Stimulated activated CD4-positive, alpha-beta T cell treated with anti-CD3 and anti-CD28 coated beads, Interleukin-1b, Interleukin-23, amount 100 ng/mL, for 24 hours (primary cell): ENCODE measurements at regions not wholly inside any gene's neighbourhood (a gene's known extent, or its start where the extent isn't known, plus 50 kb on each side); places are given as distances from the start of the nearest gene placed in this dataset.
"Not testable (repeated sequence)": the region's sequence is repeated elsewhere in the genome, so short reads cannot be mapped to it uniquely, and the experiment has no call there.

ENCODE experiments used
- DNase-seq, 4 experiments: peaks; one replicate each; pipeline ENCODE4 v3.0.0-alpha.2; 2020; ENCODE audit warnings: low read depth in 4 of 4, low spot score in 1 of 4

DNA sequence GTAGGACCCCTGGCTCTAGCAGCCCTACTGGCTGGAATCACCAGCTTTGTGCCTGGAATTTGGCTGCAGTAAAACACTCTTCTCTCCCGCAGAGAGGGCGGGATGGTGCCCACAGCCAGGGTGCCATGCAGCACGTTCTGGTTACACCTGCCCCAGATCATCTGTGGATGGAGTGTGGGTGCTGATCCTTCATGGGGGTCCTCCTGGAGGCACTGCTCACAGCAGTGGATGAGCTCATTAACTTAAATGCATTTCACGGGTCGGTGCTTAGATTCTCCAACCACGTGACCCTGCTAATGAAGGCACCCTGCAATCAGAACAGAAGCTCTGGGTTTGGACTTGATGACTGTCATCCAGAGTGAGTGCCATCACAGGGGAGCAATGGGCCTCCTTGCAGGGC is 138.6 kb upstream of the AFDN start:
- no peak for DNase-seq

DNA sequence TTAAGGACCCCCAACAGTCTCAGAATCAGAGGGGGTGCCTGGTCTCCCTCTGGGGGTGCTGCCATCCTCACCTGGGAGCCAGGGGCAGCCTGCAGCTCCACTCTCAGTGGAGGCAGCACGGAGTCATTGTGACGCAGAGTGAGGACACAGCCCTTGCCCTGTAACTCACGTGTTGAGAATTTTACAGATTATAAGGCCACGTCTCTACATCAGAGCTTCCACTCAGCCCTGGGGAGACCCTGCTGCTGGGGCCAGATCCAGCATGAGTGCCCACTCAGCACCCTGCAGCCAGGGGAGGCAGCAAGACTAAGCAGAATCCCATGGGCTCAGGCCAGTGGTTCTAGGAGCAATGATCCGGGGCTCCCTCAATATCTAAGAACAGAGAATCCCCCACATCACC is 137.4 kb upstream of the AFDN start:
- DNase-seq = no peak

DNA sequence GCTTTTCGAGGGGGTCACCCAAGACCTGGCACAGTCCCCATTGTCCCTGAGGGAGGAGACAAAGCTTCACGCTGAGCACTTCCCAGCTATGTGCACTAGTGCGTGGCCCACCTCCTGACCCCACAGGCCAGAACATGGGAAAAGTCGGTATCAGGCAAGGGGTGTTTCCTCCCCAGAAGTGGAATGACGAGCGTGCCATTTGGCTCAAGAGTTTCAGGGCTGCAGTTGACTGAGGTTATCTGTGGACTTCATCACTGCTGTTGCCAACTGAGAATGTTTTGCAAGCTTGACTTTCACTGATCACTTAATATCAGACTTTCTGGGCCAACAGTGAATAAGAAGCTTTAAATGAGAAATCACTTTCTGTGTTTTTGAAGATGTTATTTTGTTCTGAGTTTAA is 137.0 kb upstream of the AFDN start:
- no peak for DNase-seq

DNA sequence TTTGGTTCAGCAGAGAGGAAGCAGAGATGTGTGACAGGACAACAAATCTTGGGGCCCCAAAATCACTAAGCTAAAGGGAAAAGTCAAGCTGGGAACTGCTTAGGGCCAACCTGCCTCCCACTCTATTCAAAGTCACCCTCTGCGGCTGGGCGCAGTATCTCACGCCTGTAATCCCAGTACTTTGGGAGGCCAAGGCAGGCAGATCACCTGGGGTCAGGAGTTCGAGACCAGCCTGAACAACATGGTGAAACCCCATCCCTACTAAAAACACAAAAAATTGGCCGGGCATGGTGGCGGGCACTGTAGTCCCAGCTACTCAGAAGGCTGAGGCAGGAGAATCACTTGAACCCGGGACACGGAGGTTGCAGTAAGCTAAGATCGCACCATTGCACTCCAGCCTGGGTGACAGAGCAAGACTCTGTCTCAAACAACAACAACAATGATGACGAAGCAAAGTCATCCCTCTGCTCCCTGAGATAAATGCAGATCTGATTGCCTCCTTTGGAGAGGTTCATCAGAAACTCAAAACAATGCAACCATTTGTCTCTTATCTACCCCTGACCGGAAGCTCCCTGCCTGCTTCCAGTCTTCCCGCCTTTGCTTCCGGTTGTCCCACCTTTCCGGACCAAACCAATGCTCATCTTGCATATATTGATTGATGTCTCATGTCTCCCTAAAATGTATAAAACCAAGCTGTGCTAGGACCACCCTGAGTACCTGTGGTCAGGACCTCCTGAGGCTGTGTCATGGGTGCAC is 136.4 kb upstream of the AFDN start:
- DNase-seq = not testable (repeated sequence)

DNA sequence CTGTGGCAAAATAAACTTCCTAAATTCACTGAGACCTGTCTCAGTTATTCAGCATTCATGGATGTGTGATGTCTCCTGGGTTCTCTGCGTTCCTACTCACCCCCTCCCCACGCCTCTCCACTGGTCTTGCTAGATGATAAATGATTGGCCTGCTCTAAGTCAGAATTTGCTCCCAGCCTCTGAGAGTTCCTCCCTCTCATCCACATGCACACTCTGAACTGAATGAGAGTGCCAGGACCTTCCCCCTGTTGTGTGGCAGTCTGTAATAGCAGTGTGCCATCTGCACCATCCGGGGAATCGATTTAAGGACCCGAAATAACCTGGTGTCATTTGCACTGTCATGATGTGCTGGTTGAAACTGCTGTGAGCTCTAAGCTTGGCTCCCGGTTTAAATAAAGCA is 135.8 kb upstream of the AFDN start:
- DNase-seq = no peak

DNA sequence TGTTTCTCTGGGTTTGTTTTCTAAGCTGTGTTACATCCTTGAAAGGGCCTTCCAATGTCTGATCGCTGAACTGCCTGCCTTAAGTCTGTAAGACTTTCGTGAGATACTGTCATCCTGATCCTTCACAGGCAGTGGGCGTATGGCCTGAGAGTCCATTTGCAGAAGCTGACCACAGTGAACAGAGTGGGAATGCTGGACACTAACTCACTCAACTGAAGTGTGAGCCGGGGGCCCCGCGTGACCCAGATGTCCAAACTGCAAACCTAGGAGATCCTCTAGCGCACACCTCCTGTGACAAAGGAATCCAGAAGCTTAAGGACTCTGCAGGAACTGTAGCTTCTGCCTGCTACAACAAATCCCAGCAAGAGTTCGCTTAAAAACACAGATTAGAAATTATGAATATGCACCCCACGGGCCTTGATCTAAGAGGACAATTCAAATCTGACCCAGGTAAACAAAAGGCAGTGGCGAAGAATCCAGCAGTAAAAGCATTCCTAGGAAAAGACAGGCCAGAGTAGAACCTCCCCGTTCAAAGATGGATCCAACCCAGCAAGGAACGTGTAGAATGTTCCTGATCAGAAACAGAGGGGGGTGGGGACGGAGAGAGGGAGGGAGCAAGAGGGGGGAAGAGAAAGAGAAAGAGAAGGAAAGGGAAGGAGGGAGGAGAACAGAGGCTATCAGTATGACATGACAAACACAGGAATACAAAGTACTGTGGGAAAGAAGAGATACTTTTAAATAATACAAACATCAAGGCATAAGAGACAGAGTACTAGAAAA is 135.0 kb upstream of the AFDN start:
- DNase-seq = no peak

DNA sequence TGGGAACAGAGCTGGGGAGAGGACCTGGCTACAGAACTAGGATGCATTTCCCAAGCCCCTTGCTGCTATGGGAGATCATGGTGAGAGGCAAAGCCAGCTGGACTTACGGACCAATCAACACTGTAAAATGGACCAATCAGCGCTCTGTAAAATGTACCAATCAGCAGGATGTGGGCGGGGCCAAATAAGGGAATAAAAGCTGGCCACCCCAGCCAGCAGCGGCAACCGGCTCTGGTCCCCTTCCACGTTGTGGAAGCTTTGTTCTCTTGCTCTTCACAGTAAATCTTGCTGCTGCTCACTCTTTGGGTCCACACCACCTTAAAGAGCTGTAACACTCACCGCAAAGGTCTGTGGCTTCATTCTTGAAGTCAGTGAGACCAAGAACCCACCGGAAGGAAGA is 133.2 kb upstream of the AFDN start:
- DNase-seq = not testable (repeated sequence)

DNA sequence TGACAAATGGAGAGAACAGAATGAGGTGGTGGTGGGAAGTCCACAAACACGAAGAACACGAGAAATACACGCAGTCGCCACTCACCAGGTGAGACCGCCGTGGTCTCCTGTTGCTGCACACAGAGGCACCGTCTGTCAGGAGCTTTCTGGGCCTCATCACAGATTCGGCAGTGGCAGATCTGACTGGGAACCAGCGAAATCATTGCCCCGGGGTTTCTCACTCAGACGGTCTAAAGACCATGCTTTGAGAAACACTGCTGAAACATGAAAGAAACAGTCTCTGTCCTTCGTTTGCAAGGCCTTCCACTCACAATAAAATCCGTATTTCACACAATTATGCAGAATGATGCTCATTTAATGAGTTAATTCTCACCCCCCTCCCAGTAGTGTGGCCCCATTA is 130.9 kb upstream of the AFDN start:
- DNase-seq = no peak

DNA sequence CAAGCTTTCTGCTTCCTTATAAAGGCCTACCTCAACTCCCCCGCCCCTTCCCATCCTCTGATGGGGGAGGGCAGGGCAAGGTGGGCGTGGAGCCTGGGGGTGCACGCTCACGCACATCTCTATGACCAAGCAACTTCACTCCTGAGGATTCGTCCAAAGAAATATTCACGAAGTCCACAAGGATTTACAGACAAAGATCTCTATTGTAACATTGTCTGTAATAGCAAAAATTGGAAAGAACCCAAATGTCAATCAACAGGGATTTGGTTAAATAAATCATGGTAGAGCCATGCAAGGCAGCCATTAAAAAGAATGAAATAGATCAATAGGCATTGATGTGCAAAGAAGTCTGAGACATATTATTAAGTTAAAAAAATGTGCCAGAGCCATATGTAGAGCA is 130.4 kb upstream of the AFDN start:
- no peak for DNase-seq

DNA sequence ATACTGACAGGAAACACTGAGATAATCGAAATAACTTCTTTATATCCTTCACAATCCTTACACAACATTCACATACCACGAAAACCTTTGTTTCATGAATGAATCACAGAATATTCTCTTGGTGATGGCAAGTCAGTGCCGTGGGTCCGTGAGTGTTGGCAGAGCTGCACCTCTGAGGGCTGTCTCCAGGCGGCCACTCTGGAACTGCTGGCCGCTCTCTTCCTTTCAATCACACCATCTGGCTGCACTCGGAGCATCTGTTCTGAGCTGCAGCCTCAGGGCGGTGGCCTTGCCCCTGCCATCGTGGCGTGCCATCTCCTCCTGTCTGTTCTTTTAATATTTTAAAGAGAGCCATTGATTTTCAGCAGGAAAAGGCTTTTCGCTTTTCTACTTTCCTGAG is 129.4 kb upstream of the AFDN start:
- no peak for DNase-seq

DNA sequence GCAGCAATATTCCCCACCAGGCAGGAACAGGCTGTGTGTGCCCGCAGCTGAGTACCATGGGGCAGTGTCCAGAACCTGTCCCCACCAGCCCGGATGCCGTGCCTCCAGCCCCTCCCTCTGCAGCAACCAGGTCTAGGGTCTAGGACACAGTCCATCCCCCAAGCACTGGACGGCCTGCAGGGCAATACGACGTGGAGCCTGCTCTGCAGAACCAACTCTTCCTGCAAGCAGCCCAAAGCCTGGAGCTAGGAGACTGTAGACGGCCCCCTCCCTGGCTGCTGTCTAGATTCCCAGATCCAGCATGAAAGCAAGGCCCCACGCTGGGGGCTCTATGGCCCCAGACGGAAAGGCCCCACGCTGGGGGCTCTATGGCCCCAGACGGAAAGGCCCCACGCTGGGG is 128.2 kb upstream of the AFDN start:
- no peak for DNase-seq

DNA sequence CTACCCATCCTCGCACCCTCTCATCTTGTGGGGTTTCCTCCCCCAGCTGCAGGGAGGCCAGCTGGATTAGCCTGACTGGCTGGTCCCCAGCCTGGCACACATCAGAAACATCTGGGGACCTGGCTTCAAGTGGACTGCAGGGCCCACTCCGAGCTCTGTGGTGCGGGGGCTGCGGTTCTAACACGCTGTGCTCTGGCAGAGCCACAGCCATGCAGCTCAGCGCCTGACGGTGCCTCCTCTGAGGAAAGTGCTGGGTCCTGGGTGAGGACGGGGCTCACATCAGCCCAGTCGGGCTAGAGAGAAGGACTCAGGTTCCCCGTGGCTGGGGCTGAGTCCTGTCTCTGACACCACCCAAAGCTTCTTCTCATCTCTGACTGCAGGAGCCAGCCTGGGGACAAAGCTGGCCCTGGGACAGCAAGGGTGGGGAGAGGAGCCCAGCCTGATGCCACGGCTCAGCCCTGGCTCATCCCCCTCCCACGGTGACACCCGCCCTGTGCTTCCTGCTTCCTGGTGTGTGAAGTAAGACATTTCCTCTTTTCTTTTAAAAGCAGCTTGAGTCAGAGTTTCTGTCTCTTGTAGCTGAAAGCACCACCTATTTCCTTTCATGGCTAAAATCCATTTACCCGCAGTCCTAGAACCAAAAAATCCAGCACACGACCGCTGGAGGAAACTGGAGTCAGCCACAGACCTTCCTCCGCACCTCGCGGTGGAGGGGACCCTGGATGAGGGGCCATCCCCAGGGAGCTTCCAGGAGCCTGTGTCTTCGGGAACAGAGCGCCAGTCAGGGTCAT is 127.4 kb upstream of the AFDN start:
- peak; percentile 5 to 57 (median 25) for DNase-seq

DNA sequence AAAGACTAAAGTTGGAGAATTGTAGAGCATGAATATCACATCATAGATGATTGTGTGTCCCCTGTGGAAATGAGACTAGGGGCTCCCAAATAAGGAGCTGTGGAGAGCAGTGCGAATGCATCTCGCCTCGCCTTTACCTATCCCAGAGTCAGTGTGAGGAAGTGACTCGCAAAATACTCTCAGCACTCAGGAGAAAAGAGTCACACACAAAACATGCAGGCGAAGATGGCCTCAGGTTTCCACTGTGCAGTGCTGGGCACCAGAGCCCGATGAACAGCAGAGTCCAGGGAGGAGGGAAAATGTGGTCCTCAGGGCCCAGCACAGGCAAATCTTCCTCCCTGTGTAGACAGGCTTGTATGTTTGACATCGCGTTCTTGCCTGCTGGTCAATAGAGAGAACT is 126.5 kb upstream of the AFDN start:
- DNase-seq = no peak

DNA sequence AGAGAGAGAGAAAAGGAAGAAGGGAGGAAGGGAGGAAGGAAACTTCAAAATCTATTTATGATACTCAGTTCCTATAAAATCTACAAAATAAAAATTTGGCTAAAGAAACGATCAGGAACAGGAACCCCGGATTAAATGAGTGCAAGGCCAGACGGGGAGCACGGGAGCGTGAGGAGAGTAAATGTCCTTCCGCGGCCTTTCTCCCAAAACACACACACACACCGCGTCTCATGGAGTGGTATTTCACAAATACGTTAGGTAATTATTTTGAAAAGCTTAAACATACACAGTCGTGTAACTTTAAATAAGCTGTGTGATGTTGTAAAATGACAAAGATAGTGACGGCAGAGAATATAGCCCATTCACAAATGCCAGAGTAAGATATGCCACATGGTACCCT is 125.7 kb upstream of the AFDN start:
- DNase-seq = no peak

DNA sequence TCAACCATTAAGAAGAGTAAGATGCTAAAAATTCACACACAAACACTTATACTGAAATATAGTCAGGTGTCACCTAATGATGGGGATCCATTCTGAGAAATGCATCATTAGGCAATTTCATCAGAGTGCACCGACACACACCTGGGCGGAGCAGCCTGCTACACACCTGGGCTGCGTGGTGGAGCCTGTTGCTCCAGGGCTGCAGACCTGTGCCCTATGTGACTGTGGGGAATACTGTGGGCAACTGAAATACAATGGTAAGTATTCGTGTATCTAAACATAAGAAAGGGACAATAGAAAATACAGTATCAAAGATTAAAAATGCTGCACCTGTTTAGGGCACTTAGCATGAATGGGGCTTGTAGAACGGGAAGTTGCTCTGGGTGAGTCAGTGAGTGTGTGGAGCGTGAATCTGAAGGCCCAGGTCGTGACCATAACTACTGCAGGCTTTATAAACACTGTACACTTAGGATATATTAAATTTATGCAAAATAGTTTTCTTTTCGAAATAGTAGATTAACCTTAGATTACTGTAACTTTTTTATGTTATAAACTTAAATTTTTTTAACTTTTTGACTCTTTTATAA is 124.4 kb upstream of the AFDN start:
- no peak for DNase-seq

DNA sequence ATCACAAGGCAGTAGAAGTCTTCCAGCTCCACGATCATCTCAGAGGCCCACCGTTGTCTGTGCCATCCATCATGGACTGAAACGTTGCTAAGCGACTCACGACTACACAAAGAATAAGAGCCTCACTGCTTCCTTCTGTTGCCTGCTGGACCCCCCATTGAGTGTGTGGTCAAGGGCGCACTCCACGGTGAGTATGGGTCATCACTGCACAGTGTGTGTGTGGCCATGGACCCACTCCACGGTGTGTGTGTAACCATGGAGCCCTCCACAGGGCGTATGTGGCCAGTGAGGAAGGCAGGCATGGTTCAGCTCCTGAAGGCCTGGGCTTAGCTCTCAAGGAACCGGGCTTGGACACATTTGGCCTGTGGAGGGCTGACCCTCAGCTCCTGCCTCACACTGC is 123.4 kb upstream of the AFDN start:
- no peak for DNase-seq

DNA sequence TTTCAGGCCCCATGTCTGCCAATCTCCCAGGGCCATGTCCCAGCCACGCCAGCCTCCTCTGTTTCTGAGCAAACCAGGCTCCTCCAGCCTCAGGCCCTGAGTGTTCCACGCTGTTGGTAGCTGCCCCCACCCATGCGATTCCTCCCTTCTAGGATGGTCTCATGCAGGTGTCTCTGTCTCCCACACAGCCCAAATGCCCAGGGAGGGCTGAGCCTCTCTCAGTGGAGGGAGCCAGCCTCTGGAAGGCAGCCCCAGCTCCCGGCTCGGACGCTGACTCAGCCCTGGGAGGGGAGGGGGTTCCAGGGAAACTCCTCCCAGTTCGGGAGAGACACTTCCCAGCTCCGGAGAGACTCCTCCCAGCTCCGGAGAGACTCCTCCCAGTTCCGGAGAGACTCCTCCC is 122.9 kb upstream of the AFDN start:
- DNase-seq = no peak

DNA sequence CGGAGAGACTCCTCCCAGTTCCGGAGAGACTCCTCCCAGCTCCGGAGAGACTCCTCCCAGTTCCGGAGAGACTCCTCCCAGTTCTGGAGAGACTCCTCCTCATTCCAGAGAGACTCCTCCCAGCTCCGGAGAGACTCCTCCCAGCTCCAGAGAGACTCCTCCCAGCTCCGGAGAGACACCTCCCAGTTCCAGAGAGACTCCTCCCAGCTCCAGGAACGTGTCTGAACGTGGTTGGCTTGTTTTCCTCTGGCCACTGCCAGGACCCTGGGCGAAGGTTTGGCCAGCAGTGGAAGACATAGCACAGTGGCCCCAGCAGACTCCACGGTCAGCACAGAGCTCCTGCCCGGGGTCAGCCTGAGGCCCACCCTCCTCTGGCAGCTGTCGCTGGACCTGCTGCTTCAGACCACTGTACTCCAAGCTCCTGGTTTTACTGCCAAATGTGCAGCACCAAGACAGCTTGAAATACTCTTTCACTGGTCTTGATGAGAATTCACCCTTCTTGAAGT is 122.3 kb upstream of the AFDN start:
- DNase-seq = no peak

DNA sequence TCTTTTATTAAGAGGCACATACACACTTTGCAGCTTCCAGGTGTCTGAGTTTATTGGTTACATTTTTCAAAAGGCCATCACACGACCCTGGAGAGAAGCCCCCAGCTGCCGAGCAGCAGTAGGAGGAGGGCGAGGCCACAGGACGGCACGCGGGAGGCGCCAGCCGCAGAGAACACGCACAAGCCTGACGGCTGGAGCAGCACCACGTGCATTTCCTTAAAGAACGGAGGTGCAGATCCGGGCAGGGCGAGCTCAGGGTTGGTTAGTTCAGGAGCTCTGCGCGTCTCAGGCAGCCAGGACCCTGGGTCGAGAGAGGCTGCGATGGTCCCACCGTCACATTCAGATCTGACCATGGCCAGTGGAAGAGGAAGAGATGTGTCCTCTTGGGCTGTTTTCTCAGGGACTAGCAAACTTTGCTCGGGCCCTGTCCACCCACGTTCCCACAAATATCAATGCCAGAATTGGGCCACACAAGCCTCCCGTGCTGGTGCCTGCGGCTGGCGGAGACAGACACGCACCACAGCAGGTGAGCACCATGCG is 121.4 kb upstream of the AFDN start:
- no peak for DNase-seq

DNA sequence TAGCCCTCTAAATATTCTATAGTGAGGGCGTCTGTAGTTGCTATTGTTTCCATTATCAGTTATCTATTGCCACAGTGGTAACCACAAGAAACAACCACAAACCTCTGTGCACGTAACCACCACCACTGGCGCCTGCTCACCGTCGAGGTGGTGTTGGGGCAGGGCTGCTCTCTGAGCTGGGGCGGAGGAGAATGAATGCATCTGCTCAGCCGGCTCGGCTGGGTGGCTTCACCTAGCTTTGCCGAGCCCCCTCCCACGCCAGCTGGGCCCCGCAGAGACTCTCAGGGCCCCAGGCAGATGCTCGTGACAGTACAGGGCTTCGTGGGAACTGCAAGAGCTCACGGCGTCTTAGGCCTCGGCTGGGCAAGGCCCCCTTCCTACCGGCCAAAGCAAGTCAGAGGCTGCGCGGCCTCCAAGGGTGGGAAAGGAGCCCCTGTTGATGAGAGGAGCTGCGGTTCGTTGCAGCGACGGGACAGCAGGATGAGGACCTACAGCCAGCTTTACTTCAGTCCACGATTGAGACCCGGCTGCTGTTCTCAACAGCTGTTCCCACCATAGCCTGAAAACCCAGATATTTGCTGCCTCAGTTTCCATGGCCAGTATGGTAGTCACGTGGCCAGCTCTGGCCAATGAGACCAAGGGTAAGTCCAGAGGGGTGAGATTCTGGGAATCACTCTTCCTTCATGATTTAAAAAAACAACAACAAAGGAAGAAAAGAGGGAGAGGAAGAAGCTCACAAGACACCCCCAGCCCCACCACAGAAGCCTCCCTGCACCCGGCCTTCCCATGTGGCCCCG is 120.2 kb upstream of the AFDN start:
- DNase-seq = peak; percentile 9 to 58 (median 32)
